Erythroblast (primary cell): ENCODE measurements at regions not wholly inside any gene's neighbourhood (a gene's known extent, or its start where the extent isn't known, plus 50 kb on each side); places are given as distances from the start of the nearest gene placed in this dataset.
"Not testable (repeated sequence)": the region's sequence is repeated elsewhere in the genome, so short reads cannot be mapped to it uniquely, and the experiment has no call there.

Experiments
- DNase-seq, 2 experiments: peaks; one replicate each; lab custom pipeline; 2025; lab: John Stamatoyannopoulos, UW
- GATA1 ChIP-seq: IDR thresholded peaks from 2 replicates; pipeline ENCODE4 v1.6.1; 2011; ENCODE audit warnings: low read depth, mild to moderate bottlenecking, control low read depth, low read length, moderate library complexity
- POLR2A ChIP-seq: IDR thresholded peaks from 2 replicates; pipeline ENCODE4 v1.6.1; 2011; ENCODE audit warnings: mild to moderate bottlenecking, low read length

GRCh38 chr5:148735301-148735835, 81.0 kb upstream of the HTR4 start:
- TF ChIP-seq GATA1 = no peak
- TF ChIP-seq POLR2A = no peak

GRCh38 chr5:148739023-148739422, 84.7 kb upstream of the HTR4 start:
- TF ChIP-seq GATA1 (no peak), POLR2A (no peak)
- DNase-seq = no peak

More at GRCh38 chr5:148735301-148735835, 81.0 kb upstream of the HTR4 start:
- no peak for DNase-seq

DNA sequence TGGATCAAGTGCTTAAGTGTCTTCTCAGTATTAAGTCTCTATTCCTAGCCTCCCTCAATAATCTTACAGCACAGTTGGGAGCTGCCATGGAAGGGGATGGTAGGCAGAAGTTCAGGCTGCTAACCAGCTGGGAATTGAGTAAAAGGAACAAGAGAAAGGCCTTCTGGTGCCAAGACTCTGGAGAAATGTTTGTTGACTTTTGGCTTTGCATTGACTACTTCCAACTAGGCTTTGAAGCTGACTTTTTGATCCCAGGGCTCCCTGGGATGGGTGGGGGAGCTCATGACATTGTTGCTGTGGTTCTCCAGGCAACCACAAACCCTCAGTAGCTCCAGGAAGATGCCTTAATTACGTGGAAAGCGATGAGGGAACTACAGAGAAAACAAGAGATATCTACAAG, 85.2 kb upstream of the HTR4 start:
- DNase-seq = no peak
- TF ChIP-seq POLR2A = no peak
- TF ChIP-seq GATA1 = no peak

DNA sequence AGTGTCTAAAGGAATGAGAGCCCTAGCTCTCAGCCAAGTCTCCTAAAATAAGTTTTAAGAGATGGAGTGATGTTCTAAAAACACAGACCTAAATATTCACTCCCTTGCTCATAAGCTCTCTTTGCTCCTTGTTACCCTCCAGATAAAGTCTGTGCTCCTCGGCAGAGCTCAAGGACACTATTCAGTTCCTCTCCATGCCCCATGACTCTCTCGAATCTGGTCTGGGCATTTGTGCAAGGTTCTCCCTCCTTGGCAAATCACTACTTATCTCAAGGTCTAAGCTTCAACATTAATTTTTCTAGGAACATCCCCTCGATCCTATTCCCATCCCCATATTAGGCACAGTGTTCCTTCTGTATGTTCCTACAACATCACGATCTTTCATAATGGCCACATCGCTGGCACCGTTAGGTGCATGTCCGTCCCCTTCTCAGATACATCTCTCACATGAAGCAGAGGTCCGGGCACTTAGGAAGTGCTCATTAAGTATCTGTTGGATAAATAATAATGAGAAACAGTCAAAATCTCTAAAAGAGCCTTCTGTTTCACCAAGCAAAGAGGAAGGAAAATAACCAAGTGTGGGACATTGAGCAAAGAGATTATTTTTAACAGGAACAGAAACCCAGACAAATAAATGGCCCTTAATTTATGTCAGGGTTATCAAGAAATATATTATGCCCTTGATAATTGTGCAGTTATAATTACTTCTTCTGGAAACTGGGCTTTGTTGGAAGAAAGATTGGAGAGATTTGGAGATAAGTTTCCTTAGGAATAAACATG, 85.9 kb upstream of the HTR4 start:
- no peak for DNase-seq
- TF ChIP-seq POLR2A (no peak), GATA1 (no peak)

DNA sequence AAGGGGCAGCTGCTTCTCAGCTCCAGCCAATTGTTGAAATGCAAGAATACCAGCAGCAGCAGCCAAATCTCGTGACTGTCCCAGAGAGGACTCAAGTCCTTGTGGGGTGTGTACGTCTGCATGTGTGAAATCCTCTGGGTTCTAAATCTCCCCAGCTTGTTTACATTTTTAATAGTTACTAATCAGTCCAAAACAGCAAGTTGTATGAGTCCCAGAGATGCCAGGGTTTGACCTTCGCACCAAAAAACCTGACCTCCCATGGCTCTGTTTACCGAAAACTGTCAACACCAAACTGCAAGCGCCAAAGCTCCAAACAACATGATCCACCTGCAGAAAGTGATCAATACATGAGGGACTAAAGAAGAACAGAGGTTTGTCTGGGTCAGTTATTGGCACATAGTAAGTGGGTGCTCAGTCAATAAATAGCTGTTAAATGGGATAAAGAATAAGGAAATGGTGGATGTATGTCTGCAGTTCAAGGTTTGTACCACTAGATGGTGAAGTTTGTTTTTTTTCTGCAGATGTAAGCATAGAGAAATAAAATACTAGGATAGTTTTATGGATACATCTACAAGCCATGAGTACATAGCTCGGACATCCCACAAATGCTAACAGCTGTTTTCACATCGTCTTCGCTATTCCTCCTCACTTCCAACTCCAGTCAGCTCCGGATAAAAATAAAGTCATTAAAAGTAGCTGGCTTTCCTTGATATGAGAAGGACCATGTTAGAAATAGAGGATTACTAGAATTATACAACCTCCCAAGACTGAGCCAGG, 85.3 kb upstream of the ADRB2 start:
- TF ChIP-seq GATA1 = no peak
- TF ChIP-seq POLR2A = no peak
- peak; percentile 42 to 68 for DNase-seq

DNA sequence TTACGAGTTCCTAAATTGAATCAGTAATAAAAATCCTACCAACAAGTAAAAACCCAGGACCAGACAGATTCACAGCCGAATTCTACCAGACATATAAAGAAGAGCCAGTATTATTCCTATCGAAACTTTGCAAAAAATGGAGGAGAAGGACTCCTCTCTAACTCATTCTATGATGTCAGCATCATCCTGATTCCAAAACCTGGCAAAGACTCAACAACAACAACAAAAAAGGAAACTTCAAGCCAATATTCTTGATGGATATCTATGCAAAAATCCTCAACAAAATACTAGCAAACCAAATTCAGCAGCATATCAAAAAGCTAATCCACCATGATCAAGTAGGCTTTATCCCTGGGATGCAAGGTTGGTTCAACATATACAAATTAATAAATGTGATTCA, 84.6 kb upstream of the ADRB2 start:
- DNase-seq = not testable (repeated sequence)

- DNase-seq = not testable (repeated sequence)
These were observed 82.0 kb upstream of the ADRB2 start for GRCh38 chr5:148744380-148744779.

- DNase-seq = peak; percentile 28 to 31
- no peak for TF ChIP-seq GATA1
- no peak for TF ChIP-seq POLR2A
These were observed 79.4 kb upstream of the ADRB2 start for GRCh38 chr5:148746826-148747535.

GRCh38 chr5:148747536-148747906, 78.9 kb upstream of the ADRB2 start:
- no peak for TF ChIP-seq POLR2A
- TF ChIP-seq GATA1 = no peak
- peak; percentile 48 to 87 for DNase-seq

GRCh38 chr5:148748702-148749392, 77.6 kb upstream of the ADRB2 start:
- no peak for TF ChIP-seq POLR2A
- TF ChIP-seq GATA1 = no peak
- DNase-seq = no peak

GRCh38 chr5:148750614-148751013, 75.8 kb upstream of the ADRB2 start:
- TF ChIP-seq POLR2A = no peak
- no peak for TF ChIP-seq GATA1
- no peak for DNase-seq

DNA sequence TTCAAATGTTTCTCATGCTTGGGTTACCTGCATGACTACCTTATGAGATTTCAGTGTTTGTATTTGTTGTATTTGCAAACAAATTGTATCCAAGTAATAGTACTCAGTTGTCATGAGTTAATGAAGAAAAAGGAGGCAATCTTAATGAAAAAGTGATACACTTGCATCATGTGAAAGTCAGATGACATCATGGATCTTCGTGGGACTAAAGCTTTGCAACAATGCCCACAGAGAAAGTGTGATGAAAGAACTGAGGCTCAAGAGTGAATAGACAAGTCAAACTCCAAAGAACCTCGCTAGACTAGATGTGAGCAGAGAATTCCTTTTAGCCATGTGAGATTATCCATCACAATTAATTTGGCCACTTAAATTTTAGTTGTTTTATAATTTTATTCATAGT, 75.4 kb upstream of the ADRB2 start:
- DNase-seq = no peak
- TF ChIP-seq GATA1 (no peak), POLR2A (no peak)

- not testable (repeated sequence) for DNase-seq
These were observed 74.0 kb upstream of the ADRB2 start for GRCh38 chr5:148752375-148752774.

GRCh38 chr5:148759101-148759500, 67.3 kb upstream of the ADRB2 start:
- DNase-seq = no peak
- TF ChIP-seq GATA1 (no peak), POLR2A (no peak)
